H9 (cell line): ENCODE measurements at regions not wholly inside any gene's neighbourhood (a gene's known extent, or its start where the extent isn't known, plus 50 kb on each side); places are given as distances from the start of the nearest gene placed in this dataset.

Experiments used
- DNase-seq: peaks from one replicate; pipeline ENCODE4 v3.0.0-alpha.2; 2017
- H2AFZ ChIP-seq: one replicate; pipeline ENCODE4 v1.6.1; 2013; ENCODE audit warnings: mild to moderate bottlenecking, low read length, control low read depth, moderate library complexity
- H2AK5ac ChIP-seq: 2 replicates; pipeline ENCODE4 v1.6.1; 2013; ENCODE audit warnings: low read length, control low read depth, mixed read lengths; ENCODE audit not compliant: insufficient read length
- H2BK120ac ChIP-seq: one replicate; pipeline ENCODE4 v1.6.1; 2013; ENCODE audit warnings: low read depth, mild to moderate bottlenecking, low read length, control low read depth, inconsistent platforms; ENCODE audit not compliant: poor library complexity, severe bottlenecking
- H2BK12ac ChIP-seq: 2 replicates; pipeline ENCODE4 v1.6.1; 2013; ENCODE audit warnings: low read length, control low read depth, mixed read lengths, low read depth; ENCODE audit not compliant: insufficient read length
- H2BK15ac ChIP-seq: 2 replicates; pipeline ENCODE4 v1.6.1; 2013; ENCODE audit warnings: low read depth, low read length, control low read depth
- H2BK20ac ChIP-seq: one replicate; pipeline ENCODE4 v1.6.1; 2013; ENCODE audit warnings: low read depth, mild to moderate bottlenecking, low read length, control low read depth, inconsistent platforms; ENCODE audit not compliant: poor library complexity, severe bottlenecking
- H2BK5ac ChIP-seq: 2 replicates; pipeline ENCODE4 v1.6.1; 2013; ENCODE audit warnings: low read length, control low read depth, mixed read lengths; ENCODE audit not compliant: insufficient read length
- H3K14ac ChIP-seq: 2 replicates; pipeline ENCODE4 v1.6.1; 2013; ENCODE audit warnings: low read length, control low read depth; ENCODE audit not compliant: insufficient read depth
- H3K18ac ChIP-seq: 2 replicates; pipeline ENCODE4 v1.6.1; 2013; ENCODE audit warnings: low read depth, mild to moderate bottlenecking, mixed read lengths, low read length, control low read depth; ENCODE audit not compliant: insufficient read length
- H3K23ac ChIP-seq: 2 replicates; pipeline ENCODE4 v1.6.1; 2013; ENCODE audit warnings: low read length, control low read depth, mixed read lengths, low read depth; ENCODE audit not compliant: insufficient read length
- H3K23me2 ChIP-seq: 2 replicates; pipeline ENCODE4 v1.6.1; 2013; ENCODE audit warnings: low read depth, mild to moderate bottlenecking, mixed read lengths, low read length, control low read depth; ENCODE audit not compliant: insufficient read length, poor library complexity, severe bottlenecking
- H3K27ac ChIP-seq: 2 replicates; pipeline ENCODE4 v1.5.1; 2013; ENCODE audit warnings: low read length, control low read depth, mixed read lengths, low read depth; ENCODE audit not compliant: insufficient read length
- H3K27me3 ChIP-seq: 2 replicates; pipeline ENCODE4 v1.6.1; 2013; ENCODE audit warnings: low read length, control low read depth, inconsistent platforms; ENCODE audit not compliant: insufficient read depth
- H3K4ac ChIP-seq: 2 replicates; pipeline ENCODE4 v1.6.1; 2013; ENCODE audit warnings: low read depth, mild to moderate bottlenecking, control low read depth, inconsistent platforms, low read length, moderate library complexity
- H3K4me1 ChIP-seq: 2 replicates; pipeline ENCODE4 v1.6.1; 2013; ENCODE audit warnings: low read length, control low read depth, inconsistent platforms; ENCODE audit not compliant: insufficient read depth
- H3K4me2 ChIP-seq: 2 replicates; pipeline ENCODE4 v1.6.1; 2013; ENCODE audit warnings: low read length, control low read depth, mixed read lengths; ENCODE audit not compliant: insufficient read length, insufficient read depth
- H3K56ac ChIP-seq: 2 replicates; pipeline ENCODE4 v1.6.1; 2013; ENCODE audit warnings: low read depth, mild to moderate bottlenecking, mixed read lengths, low read length, control low read depth; ENCODE audit not compliant: insufficient read length
- H3K79me1 ChIP-seq: 2 replicates; pipeline ENCODE4 v1.6.1; 2013; ENCODE audit warnings: low read depth, mild to moderate bottlenecking, moderate library complexity, low read length, control low read depth, inconsistent platforms; ENCODE audit not compliant: insufficient read depth, poor library complexity, severe bottlenecking
- H3K79me2 ChIP-seq: 2 replicates; pipeline ENCODE4 v1.6.1; 2013; ENCODE audit warnings: low read length, control low read depth, inconsistent platforms; ENCODE audit not compliant: insufficient read depth
- H3K9ac ChIP-seq: 2 replicates; pipeline ENCODE4 v1.6.1; 2013; ENCODE audit warnings: low read length, control low read depth, mixed read lengths; ENCODE audit not compliant: insufficient read length; ENCODE audit errors: extremely low read depth
- H3K9me3 ChIP-seq: one replicate; pipeline ENCODE4 v1.6.1; 2013; ENCODE audit warnings: low read depth, low read length, inconsistent platforms; ENCODE audit not compliant: control insufficient read depth
- H3T11ph ChIP-seq: one replicate; pipeline ENCODE4 v1.6.1; 2013; ENCODE audit warnings: mild to moderate bottlenecking, low read length, control low read depth, inconsistent platforms
- H4K20me1 ChIP-seq: one replicate; pipeline ENCODE4 v1.6.1; 2013; ENCODE audit not compliant: control insufficient read depth, insufficient read length, insufficient read depth
- H4K5ac ChIP-seq: 2 replicates; pipeline ENCODE4 v1.6.1; 2013; ENCODE audit warnings: low read depth, mild to moderate bottlenecking, mixed read lengths, low read length, control low read depth; ENCODE audit not compliant: insufficient read length
- H4K8ac ChIP-seq: replicated peaks from 2 replicates; pipeline ENCODE4 v1.6.1; 2013; ENCODE audit warnings: low read length, control low read depth, mixed read lengths, low read depth; ENCODE audit not compliant: insufficient read length
- H4K91ac ChIP-seq: 2 replicates; pipeline ENCODE4 v1.6.1; 2013; ENCODE audit warnings: low read depth, mild to moderate bottlenecking, moderate library complexity, mixed read lengths, low read length, control low read depth; ENCODE audit not compliant: insufficient read length
- H3K27ac Mint-ChIP-seq, 3 experiments: 2 replicates in 2 of 3; 3 replicates in 1 of 3; pipeline ENCODE4 v1.8.0; 2020 to 2021; ENCODE audit warnings: mixed read lengths in 3 of 3, mild to moderate bottlenecking in 1 of 3, moderate library complexity in 1 of 3
- H3K27me3 Mint-ChIP-seq: 2 replicates; pipeline ENCODE4 v1.8.0; 2021; ENCODE audit warnings: low read depth, mild to moderate bottlenecking, moderate library complexity, mixed read lengths
- H3K36me3 Mint-ChIP-seq, 3 experiments: 2 replicates in 2 of 3; 3 replicates in 1 of 3; pipeline ENCODE4 v1.8.0; 2020 to 2021; ENCODE audit warnings: low read depth in 3 of 3, mixed read lengths in 3 of 3; ENCODE audit not compliant: insufficient read depth in 1 of 3
- H3K4me1 Mint-ChIP-seq, 2 experiments: 2 replicates each; pipeline ENCODE4 v1.8.0; 2020; ENCODE audit warnings: mixed read lengths in 2 of 2
- H3K4me3 Mint-ChIP-seq, 2 experiments: 2 replicates in 1 of 2; 3 replicates in 1 of 2; pipeline ENCODE4 v1.8.0; 2020 to 2021; ENCODE audit warnings: mild to moderate bottlenecking in 2 of 2, mixed read lengths in 2 of 2, moderate library complexity in 1 of 2
- H3K9me3 Mint-ChIP-seq, 2 experiments: 2 replicates in 1 of 2; 3 replicates in 1 of 2; pipeline ENCODE4 v1.8.0; 2020; ENCODE audit warnings: mild to moderate bottlenecking in 2 of 2, mixed read lengths in 2 of 2, moderate library complexity in 1 of 2
- WGBS: extraction: QIAGEN DNeasy Blood & Tissue Kit; methylation state at CpG from one replicate; pipeline ENCODE4 v1.1.7; 2013; ENCODE audit warnings: missing lambda C conversion rate, low lambda C conversion rate, mixed read lengths; ENCODE audit not compliant: insufficient read length; ENCODE audit errors: extremely low coverage; 5-methylcytosine and 5-hydroxymethylcytosine counted together
- TF ChIP-seq, protein P1 (sequence below): fragments of 200-600 bp; sonication (generic); conservative IDR thresholded peaks from 3 replicates; pipeline ENCODE4 v1.8.0; 2021; ENCODE audit warnings: antibody characterized with exemption, mild to moderate bottlenecking

DNA sequence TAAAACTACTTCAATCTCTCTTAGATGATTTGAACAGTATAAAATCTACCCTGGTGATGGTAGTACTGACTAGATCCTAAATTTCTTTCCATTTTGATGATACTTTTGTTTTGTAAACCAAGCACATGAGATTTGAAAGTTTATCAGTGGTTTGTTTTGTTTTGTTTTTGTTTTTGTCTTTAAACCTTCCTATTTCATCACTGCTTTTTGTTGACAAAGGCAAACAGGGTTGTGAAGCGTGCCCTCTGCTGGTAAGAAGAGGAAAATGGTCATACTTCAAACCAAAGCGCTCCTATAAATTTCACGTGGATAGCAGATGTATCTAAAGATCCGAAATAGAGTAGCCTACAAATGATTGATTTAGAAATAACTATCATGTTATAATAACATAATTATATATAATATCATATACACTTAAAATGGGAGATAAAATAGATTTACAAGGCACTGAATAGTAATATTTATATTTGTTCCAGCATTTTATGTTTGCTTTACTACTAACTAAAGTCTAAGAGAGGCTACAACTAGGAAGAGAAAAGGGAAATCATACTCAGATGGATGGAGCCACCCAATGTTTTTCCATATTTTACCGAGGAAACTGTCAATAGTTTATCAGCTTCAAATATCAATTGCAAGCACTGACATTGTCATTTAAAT, 254.0 kb upstream of the USP15 start:
- WGBS = no CpG with 5 or more reads among the region's 5 CpGs
- no peak overlapping the region for H3K14ac ChIP-seq
- Mint-ChIP-seq H3K36me3 (peaks cover 0 to 3% (median 1%) of the 10 kb centered on the region in 3 experiments; a peak in 3 of 7 replicates), H3K4me3 (no peak overlapping the region), H3K27ac (peak overlapping the region in 1 of 3 experiments; percentile 76; a peak in 3 of 7 replicates), H3K27me3 (no peaks in the 10 kb centered on the region), H3K4me1 (peaks cover 0 to 2% of the 10 kb centered on the region in 2 experiments; a peak in 2 of 4 replicates), H3K9me3 (peaks cover 6 to 10% of the 10 kb centered on the region in 2 experiments; a peak in 3 of 5 replicates)
- H2BK5ac ChIP-seq = no peak overlapping the region
- peak; percentile 43 for DNase-seq
- no peak overlapping the region for H3K23ac ChIP-seq
- H3K4ac ChIP-seq = no peak overlapping the region
- TF ChIP-seq, protein P1, sequence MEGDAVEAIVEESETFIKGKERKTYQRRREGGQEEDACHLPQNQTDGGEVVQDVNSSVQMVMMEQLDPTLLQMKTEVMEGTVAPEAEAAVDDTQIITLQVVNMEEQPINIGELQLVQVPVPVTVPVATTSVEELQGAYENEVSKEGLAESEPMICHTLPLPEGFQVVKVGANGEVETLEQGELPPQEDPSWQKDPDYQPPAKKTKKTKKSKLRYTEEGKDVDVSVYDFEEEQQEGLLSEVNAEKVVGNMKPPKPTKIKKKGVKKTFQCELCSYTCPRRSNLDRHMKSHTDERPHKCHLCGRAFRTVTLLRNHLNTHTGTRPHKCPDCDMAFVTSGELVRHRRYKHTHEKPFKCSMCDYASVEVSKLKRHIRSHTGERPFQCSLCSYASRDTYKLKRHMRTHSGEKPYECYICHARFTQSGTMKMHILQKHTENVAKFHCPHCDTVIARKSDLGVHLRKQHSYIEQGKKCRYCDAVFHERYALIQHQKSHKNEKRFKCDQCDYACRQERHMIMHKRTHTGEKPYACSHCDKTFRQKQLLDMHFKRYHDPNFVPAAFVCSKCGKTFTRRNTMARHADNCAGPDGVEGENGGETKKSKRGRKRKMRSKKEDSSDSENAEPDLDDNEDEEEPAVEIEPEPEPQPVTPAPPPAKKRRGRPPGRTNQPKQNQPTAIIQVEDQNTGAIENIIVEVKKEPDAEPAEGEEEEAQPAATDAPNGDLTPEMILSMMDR = peak; percentile 85
- no peak overlapping the region for H4K5ac ChIP-seq
- no peaks in the 10 kb centered on the region for H3K79me1 ChIP-seq
- no peak overlapping the region for H3T11ph ChIP-seq
- no peak overlapping the region for H3K56ac ChIP-seq
- no peak overlapping the region for H3K27ac ChIP-seq
- H3K9ac ChIP-seq = no peak overlapping the region
- H2BK20ac ChIP-seq = no peak overlapping the region
- no peak overlapping the region for H2AK5ac ChIP-seq
- no peak overlapping the region for H4K8ac ChIP-seq
- H4K20me1 ChIP-seq = no peaks in the 10 kb centered on the region
- no peak overlapping the region for H2BK12ac ChIP-seq
- H2BK15ac ChIP-seq = no peak overlapping the region
- no peaks in the 10 kb centered on the region for H3K27me3 ChIP-seq
- no peak overlapping the region for H3K18ac ChIP-seq
- H2AFZ ChIP-seq = no peak overlapping the region
- H2BK120ac ChIP-seq = no peak overlapping the region
- H4K91ac ChIP-seq = no peak overlapping the region
- no peak overlapping the region for H3K4me2 ChIP-seq
- no peaks in the 10 kb centered on the region for H3K9me3 ChIP-seq
- H3K23me2 ChIP-seq = no peaks in the 10 kb centered on the region
- H3K79me2 ChIP-seq = no peaks in the 10 kb centered on the region
- H3K4me1 ChIP-seq = no peaks in the 10 kb centered on the region
